ENCODE measurements at regions not wholly inside any gene's neighbourhood (a gene's known extent, or its start where the extent isn't known, plus 50 kb on each side); places are given as distances from the start of the nearest gene placed in this dataset.

GRCh38 chr4:133711817-133712216 is 489.8 kb downstream of the PABPC4L start:
- no peaks in the 10 kb centered on the region for H3K9me3 Mint-ChIP-seq (ENCODE audit: unreplicated experiment)
- FAIRE-seq (no peak), DNase-seq (ENCODE audit: low read depth) (peak; percentile 79)
- no peaks in the 10 kb centered on the region for H3K36me3 Mint-ChIP-seq (ENCODE audit: low read depth, unreplicated experiment)
- H3K4me2 ChIP-seq (ENCODE audit: low read length), result no peak overlapping the region
- TF ChIP-seq EZH2 (IDR thresholded peaks at IDR 0.05; ENCODE audit: insufficient read depth, low read length), result no peak
- TF ChIP-seq CTCF (IDR thresholded peaks at IDR 0.05; ENCODE audit: insufficient read depth, low read depth, low read length), result no peak
- H3K9ac ChIP-seq (ENCODE audit: low read length), result no peak overlapping the region
- no peak overlapping the region for H2AFZ ChIP-seq (ENCODE audit: low read depth, low read length)
- no peaks in the 10 kb centered on the region for H3K27me3 ChIP-seq (ENCODE audit: insufficient read depth, low read length)
- H3K9me3 ChIP-seq (ENCODE audit: insufficient read depth, low read depth, low read length), result no peaks in the 10 kb centered on the region
- no peak overlapping the region for H3K27ac ChIP-seq (ENCODE audit: low read depth, low read length)
- no peaks in the 10 kb centered on the region for H3K4me1 ChIP-seq (ENCODE audit: insufficient read depth, low read length)
- no peaks in the 10 kb centered on the region for H3K79me2 ChIP-seq (ENCODE audit: insufficient read depth, low read length)
- H3K4me3 ChIP-seq (ENCODE audit: insufficient read depth, low read depth, low read length), result no peak overlapping the region
- peaks cover 2% of the 10 kb centered on the region for H3K4me1 Mint-ChIP-seq (ENCODE audit: low read depth, unreplicated experiment)
- no peaks in the 10 kb centered on the region for H4K20me1 ChIP-seq (ENCODE audit: insufficient read depth, low read length)
- no peak overlapping the region for H3K27ac Mint-ChIP-seq (ENCODE audit: unreplicated experiment)
- H3K27me3 Mint-ChIP-seq (ENCODE audit: low read depth, unreplicated experiment), result no peaks in the 10 kb centered on the region
- no peaks in the 10 kb centered on the region for H3K36me3 ChIP-seq (ENCODE audit: insufficient read depth, low read length)
- no peak overlapping the region for H3K4me3 Mint-ChIP-seq (ENCODE audit: unreplicated experiment)

GRCh38 chr4:133694416-133694815 is 507.2 kb downstream of the PABPC4L start:
- Histone ChIP-seq H3K4me2 (ENCODE audit: low read length) (no peak overlapping the region), H3K9ac (ENCODE audit: low read length) (no peak overlapping the region), H3K4me3 (ENCODE audit: insufficient read depth, low read depth, low read length) (no peak overlapping the region), H4K20me1 (ENCODE audit: insufficient read depth, low read length) (no peaks in the 10 kb centered on the region), H3K79me2 (ENCODE audit: insufficient read depth, low read length) (no peaks in the 10 kb centered on the region), H3K9me3 (ENCODE audit: insufficient read depth, low read depth, low read length) (no peaks in the 10 kb centered on the region), H3K27ac (ENCODE audit: low read depth, low read length) (no peak overlapping the region), H3K27me3 (ENCODE audit: insufficient read depth, low read length) (no peaks in the 10 kb centered on the region), H2AFZ (ENCODE audit: low read depth, low read length) (no peak overlapping the region), H3K36me3 (ENCODE audit: insufficient read depth, low read length) (no peaks in the 10 kb centered on the region), H3K4me1 (ENCODE audit: insufficient read depth, low read length) (no peaks in the 10 kb centered on the region)
- FAIRE-seq (no peak), DNase-seq (ENCODE audit: low read depth) (peak; percentile 45)
- TF ChIP-seq EZH2 (IDR thresholded peaks at IDR 0.05; ENCODE audit: insufficient read depth, low read length) (no peak), CTCF (IDR thresholded peaks at IDR 0.05; ENCODE audit: insufficient read depth, low read depth, low read length) (no peak)
- peaks cover 2% of the 10 kb centered on the region for H3K27me3 Mint-ChIP-seq (ENCODE audit: low read depth, unreplicated experiment)
- H3K9me3 Mint-ChIP-seq (ENCODE audit: unreplicated experiment), result peaks cover 5% of the 10 kb centered on the region
- no peak overlapping the region for H3K4me3 Mint-ChIP-seq (ENCODE audit: unreplicated experiment)
- no peaks in the 10 kb centered on the region for H3K36me3 Mint-ChIP-seq (ENCODE audit: low read depth, unreplicated experiment)
- no peak overlapping the region for H3K27ac Mint-ChIP-seq (ENCODE audit: unreplicated experiment)
- H3K4me1 Mint-ChIP-seq (ENCODE audit: low read depth, unreplicated experiment), result peaks cover 2% of the 10 kb centered on the region

- no peaks in the 10 kb centered on the region for H3K27me3 ChIP-seq (ENCODE audit: insufficient read depth, low read length)
- no peak for DNase-seq (ENCODE audit: low read depth)
- H3K27ac ChIP-seq (ENCODE audit: low read depth, low read length), result no peak overlapping the region
- H4K20me1 ChIP-seq (ENCODE audit: insufficient read depth, low read length), result no peaks in the 10 kb centered on the region
- H3K4me1 ChIP-seq (ENCODE audit: insufficient read depth, low read length), result no peaks in the 10 kb centered on the region
- Mint-ChIP-seq H3K27me3 (ENCODE audit: low read depth, unreplicated experiment) (no peaks in the 10 kb centered on the region), H3K36me3 (ENCODE audit: low read depth, unreplicated experiment) (no peaks in the 10 kb centered on the region), H3K9me3 (ENCODE audit: unreplicated experiment) (peaks cover 9% of the 10 kb centered on the region), H3K4me1 (ENCODE audit: low read depth, unreplicated experiment) (no peaks in the 10 kb centered on the region), H3K4me3 (ENCODE audit: unreplicated experiment) (no peak overlapping the region), H3K27ac (ENCODE audit: unreplicated experiment) (no peak overlapping the region)
- H3K9me3 ChIP-seq (ENCODE audit: insufficient read depth, low read depth, low read length), result no peaks in the 10 kb centered on the region
- no peak overlapping the region for H3K9ac ChIP-seq (ENCODE audit: low read length)
- no peaks in the 10 kb centered on the region for H3K36me3 ChIP-seq (ENCODE audit: insufficient read depth, low read length)
- no peak for TF ChIP-seq CTCF (IDR thresholded peaks at IDR 0.05; ENCODE audit: insufficient read depth, low read depth, low read length)
- no peak for TF ChIP-seq EZH2 (IDR thresholded peaks at IDR 0.05; ENCODE audit: insufficient read depth, low read length)
- no peak for FAIRE-seq
- H3K4me2 ChIP-seq (ENCODE audit: low read length), result no peak overlapping the region
- no peaks in the 10 kb centered on the region for H3K79me2 ChIP-seq (ENCODE audit: insufficient read depth, low read length)
- H3K4me3 ChIP-seq (ENCODE audit: insufficient read depth, low read depth, low read length), result no peak overlapping the region
- H2AFZ ChIP-seq (ENCODE audit: low read depth, low read length), result no peak overlapping the region
Observed at GRCh38 chr4:133683967-133684366, 517.6 kb downstream of the PABPC4L start.
